ENCODE measurements at regions not wholly inside any gene's neighbourhood (a gene's known extent, or its start where the extent isn't known, plus 50 kb on each side); places are given as distances from the start of the nearest gene placed in this dataset.
A peak's percentile ranks its signal among the peaks of the same experiment; 100 is the strongest.

DNA sequence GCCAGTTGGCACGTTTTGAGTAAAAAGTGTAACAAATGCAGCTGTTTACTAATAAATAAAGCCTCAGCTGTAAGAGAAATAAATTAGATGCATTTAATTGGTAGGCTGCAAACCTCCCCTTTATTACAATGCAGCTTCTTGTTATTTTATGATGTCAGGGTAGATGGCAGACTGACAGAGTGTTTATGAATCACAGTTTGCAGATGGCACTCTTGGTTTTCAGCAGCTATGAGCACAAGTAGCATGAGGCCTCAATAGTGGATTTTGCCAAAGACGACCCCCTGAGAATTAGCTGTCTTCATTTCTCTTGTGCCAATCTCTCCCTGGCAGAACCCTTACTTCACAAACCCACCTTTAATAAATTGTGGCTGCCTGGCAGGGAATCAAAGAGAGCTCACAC lies 161.2 kb upstream of the C1orf87 start:
- Histone ChIP-seq H3K27me3 (ENCODE audit: control insufficient read depth, insufficient read depth, low read length) (no peaks in the 10 kb centered on the region), H3K4me2 (ENCODE audit: extremely low read depth, insufficient read depth, low read length) (no peak overlapping the region), H3K4me1 (ENCODE audit: control insufficient read depth, extremely low read depth, insufficient read depth, low read length) (peaks cover 2% of the 10 kb centered on the region), H3K4me3 (replicated peaks in 1 of 4; ENCODE audit: control extremely low read depth in 1 of 4, insufficient read depth in 1 of 4, low read depth in 3 of 4, low read length in 4 of 4) (no peak overlapping the region), H3K9me3 (ENCODE audit: control insufficient read depth, insufficient read depth, low read depth, low read length) (no peaks in the 10 kb centered on the region), H4K20me1 (ENCODE audit: control insufficient read depth, extremely low read depth, insufficient read depth, low read length) (no peaks in the 10 kb centered on the region), H3K36me3 (ENCODE audit: control insufficient read depth, insufficient read depth, low read length) (no peaks in the 10 kb centered on the region), H3K9ac (ENCODE audit: insufficient read depth, low read length) (no peak overlapping the region), H2AFZ (ENCODE audit: low read length) (no peak overlapping the region), H3K27ac (ENCODE audit: insufficient read depth, low read length) (no peak overlapping the region), H3K79me2 (ENCODE audit: control insufficient read depth, insufficient read depth, low read length) (no peaks in the 10 kb centered on the region)
- TF ChIP-seq EZH2 (IDR thresholded peaks at IDR 0.05; ENCODE audit: low read length, missing control alignments) = no peak
- TF ChIP-seq, protein P1, sequence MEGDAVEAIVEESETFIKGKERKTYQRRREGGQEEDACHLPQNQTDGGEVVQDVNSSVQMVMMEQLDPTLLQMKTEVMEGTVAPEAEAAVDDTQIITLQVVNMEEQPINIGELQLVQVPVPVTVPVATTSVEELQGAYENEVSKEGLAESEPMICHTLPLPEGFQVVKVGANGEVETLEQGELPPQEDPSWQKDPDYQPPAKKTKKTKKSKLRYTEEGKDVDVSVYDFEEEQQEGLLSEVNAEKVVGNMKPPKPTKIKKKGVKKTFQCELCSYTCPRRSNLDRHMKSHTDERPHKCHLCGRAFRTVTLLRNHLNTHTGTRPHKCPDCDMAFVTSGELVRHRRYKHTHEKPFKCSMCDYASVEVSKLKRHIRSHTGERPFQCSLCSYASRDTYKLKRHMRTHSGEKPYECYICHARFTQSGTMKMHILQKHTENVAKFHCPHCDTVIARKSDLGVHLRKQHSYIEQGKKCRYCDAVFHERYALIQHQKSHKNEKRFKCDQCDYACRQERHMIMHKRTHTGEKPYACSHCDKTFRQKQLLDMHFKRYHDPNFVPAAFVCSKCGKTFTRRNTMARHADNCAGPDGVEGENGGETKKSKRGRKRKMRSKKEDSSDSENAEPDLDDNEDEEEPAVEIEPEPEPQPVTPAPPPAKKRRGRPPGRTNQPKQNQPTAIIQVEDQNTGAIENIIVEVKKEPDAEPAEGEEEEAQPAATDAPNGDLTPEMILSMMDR (conservative IDR thresholded peaks at IDR 0.05 in 1 of 2, IDR thresholded peaks at IDR 0.05 in 1 of 2; ENCODE audit: low read depth in 1 of 2, low read length in 2 of 2) = no peak
- peak in 1 of 2 donors; percentile 6 for DNase-seq (ENCODE audit: low read depth in 2 of 2)

DNA sequence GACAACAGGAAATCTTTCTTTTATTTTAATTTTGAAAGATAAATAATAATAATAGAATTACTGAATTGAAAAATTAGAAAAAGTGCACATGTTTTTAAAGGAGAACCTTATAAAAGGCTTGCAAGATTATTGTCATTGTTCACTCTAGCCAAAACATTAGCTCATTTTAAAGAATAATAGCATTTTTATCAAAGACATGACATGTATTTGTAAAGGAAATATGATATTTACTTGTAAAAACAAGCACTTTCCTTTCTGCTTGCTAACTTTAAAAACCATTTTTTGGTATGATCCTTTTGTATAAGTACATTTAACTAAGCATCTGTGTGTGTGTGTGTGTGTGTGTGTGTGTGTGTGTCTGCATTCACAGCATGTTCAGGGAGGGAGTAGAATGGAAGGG lies 156.3 kb upstream of the C1orf87 start:
- no peak overlapping the region for H2AFZ ChIP-seq (ENCODE audit: low read length)
- H3K9ac ChIP-seq (ENCODE audit: insufficient read depth, low read length) = no peak overlapping the region
- no peaks in the 10 kb centered on the region for H3K27me3 ChIP-seq (ENCODE audit: control insufficient read depth, insufficient read depth, low read length)
- no peaks in the 10 kb centered on the region for H3K36me3 ChIP-seq (ENCODE audit: control insufficient read depth, insufficient read depth, low read length)
- TF ChIP-seq, protein P1 (conservative IDR thresholded peaks at IDR 0.05 in 1 of 2, IDR thresholded peaks at IDR 0.05 in 1 of 2; ENCODE audit: low read depth in 1 of 2, low read length in 2 of 2) = no peak
- no peak for TF ChIP-seq EZH2 (IDR thresholded peaks at IDR 0.05; ENCODE audit: low read length, missing control alignments)
- H3K79me2 ChIP-seq (ENCODE audit: control insufficient read depth, insufficient read depth, low read length) = no peaks in the 10 kb centered on the region
- H4K20me1 ChIP-seq (ENCODE audit: control insufficient read depth, extremely low read depth, insufficient read depth, low read length) = no peaks in the 10 kb centered on the region
- no peak overlapping the region for H3K4me2 ChIP-seq (ENCODE audit: extremely low read depth, insufficient read depth, low read length)
- H3K9me3 ChIP-seq (ENCODE audit: control insufficient read depth, insufficient read depth, low read depth, low read length) = no peaks in the 10 kb centered on the region
- no peak overlapping the region for H3K4me3 ChIP-seq (replicated peaks in 1 of 4; ENCODE audit: control extremely low read depth in 1 of 4, insufficient read depth in 1 of 4, low read depth in 3 of 4, low read length in 4 of 4)
- H3K27ac ChIP-seq (ENCODE audit: insufficient read depth, low read length) = no peak overlapping the region
- no peaks in the 10 kb centered on the region for H3K4me1 ChIP-seq (ENCODE audit: control insufficient read depth, extremely low read depth, insufficient read depth, low read length)
- DNase-seq (ENCODE audit: low read depth in 2 of 2) = no peak

DNA sequence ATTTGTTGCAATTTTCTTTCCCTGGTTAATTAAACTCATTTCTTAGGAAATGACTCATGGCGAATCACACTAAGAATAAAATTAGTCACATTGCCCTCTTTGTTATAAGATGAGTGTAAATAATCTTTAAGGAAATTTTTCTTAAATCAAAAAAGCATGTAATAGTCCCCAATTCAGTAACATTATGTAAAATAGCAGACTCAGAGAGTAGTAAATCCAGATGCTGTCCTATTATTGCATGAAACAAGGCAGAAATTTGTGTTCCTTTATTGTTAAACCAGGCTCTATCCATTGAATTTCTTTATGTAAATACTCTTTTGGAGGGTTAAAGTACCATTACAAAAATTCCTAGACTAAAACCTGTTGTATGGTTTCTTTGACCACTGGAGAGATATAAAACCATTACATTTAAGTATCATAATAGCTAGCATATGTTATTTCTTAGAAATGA lies 154.5 kb upstream of the C1orf87 start:
- H3K27me3 ChIP-seq (ENCODE audit: control insufficient read depth, insufficient read depth, low read length) = no peaks in the 10 kb centered on the region
- no peaks in the 10 kb centered on the region for H3K4me1 ChIP-seq (ENCODE audit: control insufficient read depth, extremely low read depth, insufficient read depth, low read length)
- H3K4me3 ChIP-seq (replicated peaks in 1 of 4; ENCODE audit: control extremely low read depth in 1 of 4, insufficient read depth in 1 of 4, low read depth in 3 of 4, low read length in 4 of 4) = no peak overlapping the region
- TF ChIP-seq, protein P1 (conservative IDR thresholded peaks at IDR 0.05 in 1 of 2, IDR thresholded peaks at IDR 0.05 in 1 of 2; ENCODE audit: low read depth in 1 of 2, low read length in 2 of 2) = no peak
- TF ChIP-seq EZH2 (IDR thresholded peaks at IDR 0.05; ENCODE audit: low read length, missing control alignments) = no peak
- H4K20me1 ChIP-seq (ENCODE audit: control insufficient read depth, extremely low read depth, insufficient read depth, low read length) = no peaks in the 10 kb centered on the region
- no peaks in the 10 kb centered on the region for H3K9me3 ChIP-seq (ENCODE audit: control insufficient read depth, insufficient read depth, low read depth, low read length)
- H3K27ac ChIP-seq (ENCODE audit: insufficient read depth, low read length) = no peak overlapping the region
- peak; percentile 24 to 33 for DNase-seq (ENCODE audit: low read depth in 2 of 2)
- no peaks in the 10 kb centered on the region for H3K36me3 ChIP-seq (ENCODE audit: control insufficient read depth, insufficient read depth, low read length)
- H3K4me2 ChIP-seq (ENCODE audit: extremely low read depth, insufficient read depth, low read length) = no peak overlapping the region
- no peak overlapping the region for H3K9ac ChIP-seq (ENCODE audit: insufficient read depth, low read length)
- no peak overlapping the region for H2AFZ ChIP-seq (ENCODE audit: low read length)
- H3K79me2 ChIP-seq (ENCODE audit: control insufficient read depth, insufficient read depth, low read length) = no peaks in the 10 kb centered on the region

Measured in fibroblast of lung (primary cell).